HG03135 (cell line): ENCODE measurements at regions not wholly inside any gene's neighbourhood (a gene's known extent, or its start where the extent isn't known, plus 50 kb on each side); places are given as distances from the start of the nearest gene placed in this dataset.

Experiments used
- ATAC-seq: cut with Tn5 transposase; IDR thresholded peaks from one replicate; pipeline ENCODE4 v1.9.1; 2021; ENCODE audit warnings: mild to moderate bottlenecking, moderate library complexity; ENCODE audit not compliant: unreplicated experiment

DNA sequence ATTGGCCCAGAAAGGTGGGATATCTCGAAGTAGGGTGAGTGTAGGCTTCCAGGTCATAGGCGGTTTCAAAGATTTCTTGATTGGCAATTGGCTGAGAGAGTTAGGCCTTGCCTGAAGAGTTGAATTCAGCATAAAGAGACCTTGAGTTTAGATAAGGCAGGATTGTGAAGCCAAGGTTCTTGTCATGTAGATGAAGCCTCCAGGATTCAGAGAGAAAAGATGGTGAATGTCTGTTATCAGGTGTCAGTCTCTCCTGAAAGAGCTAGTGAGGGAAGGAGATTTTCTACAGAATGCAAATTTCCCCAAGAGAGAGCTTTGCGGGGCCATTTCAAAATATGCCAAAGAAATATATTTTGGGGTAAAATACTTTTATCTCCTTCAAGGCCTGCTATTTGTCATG, 217.0 kb upstream of the TLE3 start:
- no peak for ATAC-seq

DNA sequence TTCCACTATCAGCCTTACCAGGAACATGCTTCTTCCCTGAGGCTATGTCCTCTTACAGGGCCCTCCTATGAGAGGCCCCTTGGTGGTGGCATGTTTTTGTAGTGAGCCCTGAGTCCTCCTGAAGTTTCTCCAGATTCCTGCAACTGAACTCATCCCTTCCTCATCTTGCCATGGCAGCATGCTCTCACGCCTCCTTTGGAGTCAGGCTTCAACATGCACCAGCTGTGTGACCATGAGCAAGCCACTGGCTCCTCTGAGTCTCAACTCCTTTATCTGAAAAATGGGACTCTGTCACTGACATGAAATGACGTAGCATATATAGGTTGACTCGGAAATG, 216.3 kb upstream of the TLE3 start:
- ATAC-seq: no peak

DNA sequence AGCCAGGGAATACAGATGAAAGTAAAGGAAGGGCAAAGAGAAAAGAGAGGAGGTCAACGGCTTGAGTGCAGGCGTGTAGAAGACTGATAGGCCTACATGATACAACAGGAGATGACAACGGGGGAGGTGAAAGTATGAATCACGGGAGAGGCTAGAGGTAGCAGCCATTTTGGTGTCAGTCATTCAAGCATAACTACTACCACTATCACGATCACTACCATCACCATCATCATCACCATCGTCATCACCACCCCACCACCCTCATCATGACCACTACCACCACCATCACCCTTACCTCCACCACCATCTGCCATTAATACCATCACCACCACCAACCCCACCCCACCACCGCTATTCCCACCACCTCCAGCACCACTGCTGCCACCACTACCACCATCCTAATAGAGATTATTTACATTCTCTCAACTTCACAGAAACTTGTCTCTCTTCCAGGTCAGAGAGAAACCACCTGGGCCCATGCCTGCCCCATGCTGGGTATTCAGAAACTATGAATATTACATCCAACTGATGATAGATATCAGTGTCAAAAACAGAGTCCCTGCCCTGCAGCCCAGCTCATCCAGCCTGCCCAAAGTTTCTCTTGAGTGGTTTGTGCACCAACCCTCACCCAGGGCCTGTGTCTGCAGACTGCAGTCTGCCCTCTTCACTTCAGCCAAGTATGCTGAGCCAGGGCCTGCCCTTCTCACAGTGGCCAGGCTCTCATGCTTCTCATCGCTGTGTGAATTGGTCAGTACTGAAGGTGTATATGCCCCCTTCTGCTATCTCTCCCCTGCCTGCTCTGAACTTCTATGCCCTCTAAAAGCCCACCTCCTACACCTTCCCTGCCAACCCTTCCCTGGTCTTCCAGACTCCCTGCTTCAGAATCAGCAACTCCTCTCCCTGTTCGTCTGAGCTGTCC, 215.6 kb upstream of the TLE3 start:
- ATAC-seq: no peak

DNA sequence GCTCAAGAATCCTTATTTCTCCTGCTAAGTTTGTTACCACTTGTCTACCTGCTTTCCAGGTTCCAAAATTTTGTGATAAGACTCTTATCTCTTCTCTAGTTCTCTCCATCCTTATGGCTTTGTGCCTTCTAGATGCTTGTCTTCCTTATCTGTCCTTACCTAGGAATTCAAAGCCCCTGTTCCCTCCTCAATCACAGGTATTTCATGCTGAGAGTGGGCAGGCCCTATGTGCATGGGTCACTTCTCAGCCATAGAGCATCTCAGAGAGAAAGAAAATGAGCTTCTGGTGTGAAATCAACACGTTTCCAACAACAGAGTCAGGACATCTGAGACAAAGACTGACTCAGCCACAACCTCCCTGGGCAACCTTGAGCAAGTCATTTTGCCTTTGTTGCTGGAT, 214.1 kb upstream of the TLE3 start:
- no peak for ATAC-seq

DNA sequence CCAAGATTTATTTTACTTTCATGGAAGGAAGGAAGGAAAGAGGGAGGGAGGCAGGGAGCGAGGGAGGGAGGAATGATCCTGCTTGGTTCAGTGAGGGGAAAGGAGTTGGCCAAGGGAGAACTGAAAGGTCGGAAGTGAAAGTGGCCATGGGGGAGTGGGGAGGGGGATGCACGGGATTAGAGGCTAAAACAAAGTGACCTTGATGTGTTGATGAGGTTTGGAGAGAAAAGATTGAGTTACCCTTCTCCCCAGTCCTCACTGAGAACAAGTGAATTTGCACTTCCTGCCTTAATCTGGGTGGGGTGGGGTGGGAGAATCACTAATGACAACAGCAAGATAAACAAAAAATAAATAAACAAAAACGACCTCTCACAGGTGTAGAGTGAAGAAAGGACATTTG, 212.0 kb upstream of the TLE3 start:
- ATAC-seq: no peak

DNA sequence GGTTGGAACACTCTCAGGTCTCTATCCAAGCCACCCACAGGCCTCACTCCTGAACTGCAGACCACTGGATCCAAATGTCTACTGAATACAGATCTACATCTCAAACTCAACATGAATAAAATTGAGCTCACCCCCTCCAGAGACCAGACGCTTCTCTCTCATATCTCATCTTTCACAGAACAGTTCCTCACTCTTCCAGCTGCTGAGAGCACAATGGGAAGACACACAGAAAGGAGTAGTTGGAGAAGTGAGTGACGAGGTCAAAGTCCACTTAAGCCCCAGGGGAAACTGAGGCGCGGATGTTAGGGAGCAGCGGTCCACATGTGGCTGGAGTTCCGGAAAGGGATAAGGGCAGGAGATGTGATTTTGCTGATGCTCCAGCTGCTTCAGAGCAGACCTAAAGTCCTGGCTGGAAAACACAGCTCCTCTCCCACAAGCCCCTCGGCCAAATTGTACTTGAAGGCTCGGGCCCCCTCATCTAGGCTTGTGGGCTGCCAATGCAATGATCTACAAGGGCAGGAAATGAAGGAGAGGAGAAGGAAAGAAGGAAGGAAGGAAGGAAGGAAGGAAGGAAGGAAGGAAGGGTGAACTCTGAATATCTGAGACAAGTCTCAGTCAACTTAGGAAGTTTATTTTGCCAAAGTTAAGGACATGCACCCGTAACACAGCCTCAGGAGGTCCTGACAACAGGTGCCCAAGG, 211.2 kb upstream of the TLE3 start:
- ATAC-seq: no peak

DNA sequence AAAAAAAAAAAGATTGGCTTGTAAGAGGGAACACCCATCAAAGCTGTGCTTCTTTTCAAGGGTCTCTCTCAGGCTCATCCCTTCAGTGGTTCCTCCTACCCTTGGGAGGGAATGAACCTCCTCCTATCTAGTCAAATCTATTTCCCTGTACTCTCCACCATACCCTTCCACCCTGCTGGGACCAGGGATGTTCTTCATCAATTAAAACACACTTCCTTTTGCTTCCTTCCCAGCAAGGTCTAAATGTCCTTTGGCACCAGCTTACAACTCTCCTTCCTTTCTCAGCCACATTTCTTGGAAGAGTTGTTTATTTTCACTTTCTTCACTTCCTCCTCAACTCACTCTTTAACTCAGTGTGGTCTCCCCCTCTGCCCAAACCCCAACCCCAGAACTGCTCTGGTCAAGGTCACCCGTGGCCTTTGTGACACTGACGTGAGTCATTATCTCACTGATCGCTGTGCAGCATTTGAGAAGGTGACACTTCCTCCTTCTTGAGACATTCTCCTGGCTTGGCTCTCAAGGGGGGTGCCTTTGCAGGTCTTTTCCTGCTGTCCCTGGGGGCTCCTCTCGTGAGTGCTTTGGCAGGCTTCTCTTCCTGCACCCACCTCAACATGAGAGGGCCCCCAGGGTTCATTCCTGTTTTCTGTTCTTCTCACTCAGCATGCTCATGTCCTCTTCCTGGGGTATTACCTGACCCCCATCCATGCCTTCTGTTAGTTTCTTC, 210.5 kb upstream of the TLE3 start:
- ATAC-seq: no peak

DNA sequence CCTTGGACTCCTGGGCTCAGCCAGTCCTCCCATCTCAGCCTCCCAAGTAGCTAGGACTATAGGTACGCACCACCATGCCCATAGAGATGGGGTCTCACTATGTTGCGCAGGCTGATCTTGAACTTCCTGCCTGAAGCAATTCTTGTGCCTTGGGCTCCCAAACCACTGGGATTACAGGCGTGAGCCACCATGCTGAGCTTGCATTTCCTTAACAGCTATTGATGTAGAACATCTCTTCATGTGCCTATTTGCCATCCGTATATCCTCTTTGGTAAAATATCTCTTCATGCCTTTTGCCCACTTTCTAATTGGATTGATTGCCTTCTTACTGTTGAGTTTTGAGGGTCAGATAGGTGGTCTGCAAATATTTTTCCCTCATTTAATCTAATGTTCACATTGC, 208.9 kb upstream of the TLE3 start:
- ATAC-seq: no peak

DNA sequence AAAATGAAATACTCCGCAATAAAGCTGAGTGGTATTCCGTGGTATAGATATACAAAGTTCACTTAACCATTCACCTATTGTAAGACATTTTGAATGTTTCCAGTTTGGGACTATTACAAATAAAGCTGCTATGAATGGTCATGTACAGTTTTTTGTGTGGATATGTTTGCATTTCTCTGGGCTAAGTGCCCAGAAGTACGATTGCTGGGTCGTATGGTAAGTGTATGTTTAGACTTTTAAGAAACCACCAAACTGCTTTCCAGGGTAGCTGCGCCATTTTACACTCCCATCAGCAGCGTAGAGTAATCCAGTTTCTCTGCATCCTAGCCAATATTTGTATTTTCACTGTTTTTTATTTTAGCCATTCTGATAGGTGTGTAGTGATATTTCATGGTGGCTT, 208.4 kb upstream of the TLE3 start:
- no peak for ATAC-seq

DNA sequence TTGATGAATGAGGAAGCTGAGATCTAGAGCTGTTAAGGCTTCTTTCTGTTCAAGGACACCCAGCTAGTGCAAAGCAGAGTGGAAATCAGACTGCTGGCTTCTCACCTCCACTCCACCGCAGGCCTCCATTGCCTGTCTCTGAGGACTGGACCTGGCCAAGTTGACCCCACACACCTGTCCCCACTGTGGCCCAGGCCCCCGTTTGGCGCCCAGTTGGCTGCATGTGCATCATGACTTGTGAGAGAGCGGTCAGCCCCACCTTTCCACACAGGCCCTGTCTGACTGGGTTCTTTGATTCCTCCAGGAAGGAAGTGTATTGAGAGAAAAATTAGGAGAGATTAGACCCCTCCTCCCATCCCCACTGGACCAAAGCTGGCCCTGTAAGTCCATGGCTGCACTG, 206.3 kb upstream of the TLE3 start:
- ATAC-seq: no peak

DNA sequence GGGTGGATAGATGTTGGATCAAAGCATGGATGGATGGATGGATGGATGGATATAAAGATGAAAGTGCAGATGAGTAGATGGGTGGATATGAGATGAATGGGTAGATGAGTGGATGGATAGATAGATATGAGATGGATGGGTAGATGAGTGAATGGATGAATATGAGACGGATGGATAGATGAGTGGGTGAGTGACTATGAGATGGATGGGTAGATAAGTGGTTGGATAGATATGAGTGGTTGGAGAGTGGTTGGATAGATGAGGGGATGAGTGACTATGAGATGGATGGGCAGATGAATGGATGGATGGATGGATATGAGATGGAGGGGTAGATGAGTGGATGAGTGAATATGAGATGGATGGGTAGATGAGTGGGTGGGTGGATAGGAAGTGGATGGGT, 204.6 kb upstream of the TLE3 start:
- ATAC-seq: no peak

DNA sequence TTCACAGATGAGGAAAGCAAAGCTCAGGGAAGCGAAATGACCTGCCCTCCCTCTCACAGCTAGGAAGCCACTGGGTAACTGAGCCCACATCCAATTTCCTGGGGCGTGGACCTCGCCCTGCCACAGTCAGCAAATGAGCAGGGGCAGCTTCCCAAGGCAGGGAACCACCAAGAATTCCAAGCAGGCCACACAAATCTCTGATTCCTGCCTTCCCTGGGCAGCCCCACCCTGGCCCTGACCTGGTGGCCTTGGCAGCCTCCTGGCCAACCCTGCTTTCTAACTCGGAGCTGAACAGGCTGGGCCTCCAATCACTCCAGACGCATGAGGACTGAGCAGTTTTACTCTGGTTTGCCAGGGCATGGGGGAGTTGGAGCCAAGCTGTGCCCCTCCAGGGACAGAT, 203.7 kb upstream of the TLE3 start:
- no peak for ATAC-seq

DNA sequence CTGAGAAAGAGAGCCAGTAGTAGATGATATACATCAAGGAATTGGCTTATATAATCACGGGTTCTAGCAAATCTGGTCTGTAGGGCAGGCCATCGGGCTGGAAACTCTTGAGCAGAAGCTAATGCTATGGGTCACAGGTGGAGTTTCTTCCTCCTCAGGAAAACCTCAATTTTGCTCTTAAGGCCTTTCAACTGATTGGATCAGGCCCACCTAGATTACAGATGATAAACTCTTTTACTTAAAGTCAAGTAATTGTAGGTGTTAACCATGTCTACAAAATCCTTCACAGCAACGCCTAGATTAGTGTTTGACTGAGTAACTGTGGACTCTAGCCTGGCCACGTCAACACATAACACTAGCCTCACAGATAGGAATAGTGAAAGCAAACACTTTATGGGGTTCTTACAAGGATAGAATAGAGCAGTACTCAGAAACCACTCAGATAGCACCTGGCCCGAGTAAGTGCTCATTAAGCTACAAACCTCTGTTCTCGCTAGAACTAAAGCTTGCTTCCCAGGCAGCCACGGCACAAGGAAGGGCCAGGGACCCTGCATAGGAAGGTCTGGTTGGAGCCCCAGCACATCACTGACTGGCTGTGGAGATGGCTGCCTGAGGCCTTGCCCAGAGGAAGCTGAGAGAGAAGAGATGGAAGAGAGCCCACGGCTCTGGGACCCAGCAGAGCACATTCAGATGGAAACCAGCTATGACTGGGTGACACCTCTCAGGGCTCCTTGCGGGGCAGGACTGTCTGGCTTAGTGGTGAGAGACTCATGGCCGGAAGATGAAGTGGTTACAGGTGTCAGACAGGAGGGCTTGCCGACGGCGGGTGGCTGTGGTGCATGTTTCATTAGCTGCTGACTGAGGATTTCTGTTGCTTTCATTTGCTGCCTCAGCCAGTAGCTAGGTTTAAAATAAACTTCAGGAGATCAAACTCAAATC, 202.5 kb upstream of the TLE3 start:
- peak; percentile 94 for ATAC-seq

DNA sequence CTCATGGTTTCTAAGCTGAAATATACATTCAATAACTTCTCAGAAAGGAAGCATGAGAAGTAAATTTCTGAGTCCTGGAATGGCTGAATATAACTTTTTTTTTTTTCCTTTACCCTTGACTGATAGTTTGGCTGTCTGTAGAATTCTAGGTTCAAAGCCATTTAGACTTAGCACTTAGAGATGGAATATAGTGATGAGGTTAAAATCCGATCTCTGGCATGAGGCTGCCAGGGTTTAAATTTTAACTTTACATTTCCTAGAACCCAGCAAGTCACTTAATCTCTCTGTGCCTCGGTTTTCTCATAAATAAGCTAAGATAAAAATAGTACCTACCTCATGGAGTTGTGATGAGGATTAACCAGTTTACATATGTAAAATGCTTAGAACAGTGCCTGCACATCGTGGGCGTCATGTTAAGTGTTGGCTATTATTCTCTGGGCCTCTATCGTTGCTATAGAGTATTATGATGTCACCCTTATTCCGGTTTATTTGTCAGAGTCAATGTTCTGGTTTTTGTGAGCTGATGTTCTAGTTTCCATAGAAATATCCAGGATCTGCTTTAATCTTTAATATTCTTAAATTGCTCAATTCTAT, 199.8 kb upstream of the TLE3 start:
- no peak for ATAC-seq

DNA sequence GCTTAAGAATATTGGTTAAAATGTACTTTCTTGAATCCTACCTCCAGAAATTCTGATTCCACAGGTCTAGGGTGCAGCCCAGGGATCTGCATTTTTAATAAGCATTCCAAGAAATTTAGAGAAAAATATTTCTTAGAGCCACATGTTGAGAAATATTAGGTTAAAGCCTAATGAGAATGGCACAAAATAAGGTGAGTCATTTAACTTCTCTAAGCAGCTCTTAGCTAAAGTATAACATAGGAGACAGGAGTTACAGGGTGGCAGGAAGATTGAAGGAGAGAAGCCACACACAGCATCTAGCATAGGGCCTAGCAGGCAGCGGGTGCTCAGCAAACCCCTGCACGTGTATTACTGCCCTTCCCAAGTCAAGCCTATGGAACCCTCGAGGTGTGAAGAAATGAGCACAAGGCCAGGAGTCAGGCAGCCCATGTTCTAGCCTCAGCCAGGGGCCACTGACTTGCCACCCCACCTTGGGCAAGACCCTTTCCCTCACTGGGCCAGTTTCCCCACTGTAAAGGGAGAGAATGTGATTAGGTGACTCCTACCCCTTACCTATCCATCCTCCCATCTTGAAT, 197.1 kb upstream of the TLE3 start:
- no peak for ATAC-seq

DNA sequence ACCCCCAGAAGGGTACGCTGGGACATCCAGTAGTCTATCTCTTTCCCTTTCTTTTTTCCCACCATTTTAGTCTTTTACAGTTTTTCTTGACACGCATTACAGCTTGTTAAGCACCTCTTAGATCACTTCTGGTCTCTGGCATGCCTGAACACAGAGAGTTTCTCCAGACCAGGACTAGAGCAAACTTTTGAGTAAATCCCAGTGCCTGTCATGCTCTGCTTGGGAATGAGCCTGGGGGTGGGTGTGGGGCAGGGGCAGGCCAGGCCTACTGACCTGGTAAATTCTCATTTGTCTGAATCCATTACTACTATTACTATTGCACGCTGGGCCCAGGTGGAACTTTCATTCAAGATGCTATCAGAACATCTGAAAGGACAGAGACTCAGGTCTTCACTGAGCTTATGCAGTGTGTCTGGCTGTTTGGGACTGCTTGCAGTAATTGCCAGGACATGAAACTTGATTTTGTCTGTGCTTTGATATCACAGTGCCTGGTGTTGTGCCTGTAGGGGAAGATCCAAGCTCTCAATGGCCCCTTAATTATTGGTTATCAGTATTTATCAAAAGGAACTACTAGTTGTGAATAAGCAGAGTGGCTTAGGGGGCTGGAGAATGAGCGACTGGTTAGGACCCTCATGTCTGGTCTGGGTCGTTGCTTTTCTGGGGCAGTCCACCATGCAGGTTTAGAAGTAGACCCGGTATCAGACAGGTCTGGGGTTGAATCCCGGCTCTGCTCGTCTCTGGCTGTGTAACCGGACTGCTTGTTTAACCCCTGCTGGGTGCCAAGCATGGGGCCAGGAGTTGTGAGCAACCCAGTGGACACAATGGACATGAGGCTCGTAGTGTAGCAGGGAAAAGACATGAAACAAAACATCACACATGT, 196.1 kb upstream of the TLE3 start:
- no peak for ATAC-seq

DNA sequence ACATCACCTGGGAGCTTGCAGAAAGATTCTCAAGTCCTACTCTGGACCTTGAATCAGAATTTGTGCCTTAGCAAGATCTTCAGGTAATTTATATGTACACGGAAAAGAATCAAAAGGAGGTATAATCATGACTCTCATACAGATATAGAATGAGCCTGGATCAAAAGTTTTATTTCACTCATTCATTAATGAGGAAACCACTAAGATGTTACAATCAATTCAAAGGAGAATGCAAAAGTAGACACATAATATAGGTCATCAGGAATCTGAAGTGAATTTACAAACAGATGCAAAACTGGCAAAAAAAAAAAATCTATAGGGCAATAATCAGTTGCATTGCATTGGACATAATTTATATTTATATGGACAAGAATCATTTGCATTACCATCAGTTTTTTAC, 195.4 kb upstream of the TLE3 start:
- ATAC-seq: no peak

DNA sequence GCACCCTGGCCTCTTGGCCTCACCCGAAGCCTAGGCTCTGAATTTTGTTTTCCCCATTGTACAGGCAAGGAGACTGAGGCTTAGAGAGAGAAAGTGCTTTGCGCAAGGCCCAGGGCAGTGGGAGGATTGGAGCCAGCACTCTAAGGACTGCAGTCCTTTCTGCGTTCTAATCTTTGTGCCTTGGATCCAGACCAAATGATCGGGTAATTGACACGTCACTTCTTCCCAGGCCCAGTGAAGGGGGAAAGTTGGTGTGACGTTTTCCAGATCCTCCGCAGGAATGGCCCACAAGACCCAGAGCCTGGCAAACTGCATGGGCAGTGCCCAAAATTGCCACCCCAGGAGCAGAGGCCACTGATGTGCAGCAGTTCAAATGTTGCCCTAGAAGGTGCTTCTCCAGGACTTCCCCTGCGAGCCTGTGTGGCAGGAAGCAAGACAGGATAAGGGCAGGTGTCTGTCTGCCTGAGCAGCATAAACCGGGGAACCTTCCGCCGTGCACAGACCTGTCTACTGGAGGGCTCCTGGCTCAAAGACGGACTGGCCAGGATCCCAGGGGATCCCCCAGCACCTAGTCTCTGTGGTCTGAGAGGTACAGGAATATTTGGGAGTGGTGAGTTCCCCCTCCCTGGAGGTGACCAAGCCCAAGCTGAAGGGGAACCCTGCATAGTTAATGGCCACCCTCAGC, 194.5 kb upstream of the TLE3 start:
- ATAC-seq: no peak
